ENCODE measurements at regions not wholly inside any gene's neighbourhood (a gene's known extent, or its start where the extent isn't known, plus 50 kb on each side); places are given as distances from the start of the nearest gene placed in this dataset.

GRCh38 chr13:106234636-106235035 lies 300.8 kb downstream of the EFNB2 start:
- no peak overlapping the region for H3K14ac ChIP-seq (ENCODE audit: insufficient read length)
- no peak overlapping the region for H3K4me3 ChIP-seq (ENCODE audit: extremely low read depth in 1 of 4, insufficient read depth in 2 of 4, low read depth in 3 of 4, low read length in 4 of 4)
- CTCF ChIA-PET (ENCODE audit: partially characterized antibody) = no interaction called here
- H4K20me1 ChIP-seq (replicated peaks in 1 of 2; ENCODE audit: control insufficient read depth in 1 of 2, insufficient read depth in 2 of 2, low read length in 2 of 2) = no peaks in the 10 kb centered on the region
- 0 out of 2 replicates have a peak overlapping the region, but pooled peaks have one; percentile 7 for H2AFZ ChIP-seq (ENCODE audit: low read length)
- no peak overlapping the region for H3K23ac ChIP-seq (ENCODE audit: insufficient read length)
- no peak for FAIRE-seq
- H2BK12ac ChIP-seq (ENCODE audit: low read depth, low read length) = no peak overlapping the region
- no peak overlapping the region for H3K56ac ChIP-seq (replicated peaks; ENCODE audit: insufficient read length, low read depth, low read length)
- H3K36me3 ChIP-seq (ENCODE audit: control insufficient read depth in 2 of 4, insufficient read depth in 4 of 4, low read length in 3 of 4) = no peaks in the 10 kb centered on the region
- H3K27ac ChIP-seq (ENCODE audit: low read depth, low read length) = no peak overlapping the region
- WGBS, 2 experiments (ENCODE audit: extremely low coverage in 1 of 2, insufficient coverage in 1 of 2, insufficient read length in 1 of 2, insufficient replicate concordance in 2 of 2, low coverage in 1 of 2, low lambda C conversion rate in 2 of 2, missing lambda C conversion rate in 1 of 2) = 83% methylated on average over 9 of the region's 9 CpGs; no CpG with 5 or more reads in 1 of the 2 experiments
- H2BK120ac ChIP-seq (replicated peaks; ENCODE audit: low read depth, low read length) = no peak overlapping the region
- no peaks in the 10 kb centered on the region for H3K79me2 ChIP-seq (ENCODE audit: control insufficient read depth in 1 of 2, insufficient read depth in 2 of 2, low read length in 2 of 2)
- no peak overlapping the region for H4K8ac ChIP-seq (ENCODE audit: extremely low read depth, insufficient read depth, low read length)
- 0 out of 2 replicates have a peak overlapping the region, but pooled peaks have one; percentile 13 for H2BK5ac ChIP-seq (ENCODE audit: low read depth, low read length)
- H4K91ac ChIP-seq (replicated peaks; ENCODE audit: insufficient read length, low read length) = no peak overlapping the region
- H3K4me2 ChIP-seq (ENCODE audit: insufficient read depth in 1 of 2, low read depth in 2 of 2, low read length in 2 of 2) = no peak overlapping the region
- H3K4ac ChIP-seq (replicated peaks; ENCODE audit: insufficient read length, low read depth, low read length) = no peak overlapping the region
- no peak overlapping the region for H2BK15ac ChIP-seq (ENCODE audit: low read length)
- DNase-seq (ENCODE audit: low read depth in 1 of 2, low spot score in 2 of 2) = no peak
- H4K5ac ChIP-seq (ENCODE audit: insufficient read length, low read depth, low read length) = no peak overlapping the region
- no peaks in the 10 kb centered on the region for H3K27me3 ChIP-seq (replicated peaks in 1 of 4; ENCODE audit: control insufficient read depth in 3 of 4, extremely low read depth in 1 of 4, insufficient read depth in 3 of 4, low read length in 3 of 4)
- POLR2A ChIA-PET (ENCODE audit: partially characterized antibody) = no interaction called here
- H3K9ac ChIP-seq (replicated peaks in 1 of 4; ENCODE audit: extremely low read depth in 1 of 4, low read depth in 3 of 4, low read length in 3 of 4) = no peak overlapping the region
- H3K9me3 ChIP-seq (ENCODE audit: insufficient read depth in 2 of 2, low read depth in 1 of 2, low read length in 1 of 2) = no peaks in the 10 kb centered on the region
- H2BK20ac ChIP-seq (ENCODE audit: low read length) = no peak overlapping the region; the same call in 1 of the 2 replicates
- no peak overlapping the region for H2AK5ac ChIP-seq (ENCODE audit: low read depth, low read length)
- no peaks in the 10 kb centered on the region; the same call in 1 of the 2 replicates for H3K79me1 ChIP-seq (ENCODE audit: low read depth, low read length)
- no peaks in the 10 kb centered on the region for H3K23me2 ChIP-seq (ENCODE audit: low read depth, low read length)
- no peak overlapping the region; the same call in 1 of the 2 replicates for H3K18ac ChIP-seq (ENCODE audit: extremely low read depth, low read length)
- H3K4me1 ChIP-seq (replicated peaks in 1 of 4; ENCODE audit: control insufficient read depth in 3 of 4, insufficient read depth in 4 of 4, low read length in 3 of 4) = peaks cover 0 to 3% (median 1%) of the 10 kb centered on the region in 4 experiments; a peak in 3 of 7 replicates
- TF ChIP-seq SIN3A (conservative IDR thresholded peaks at IDR 0.05 in 1 of 2, IDR thresholded peaks at IDR 0.05 in 1 of 2; ENCODE audit: low read depth in 1 of 2, low read length in 2 of 2) (no peak), BACH1 (IDR thresholded peaks at IDR 0.05; ENCODE audit: low read length) (no peak), TCF12 (IDR thresholded peaks at IDR 0.05; ENCODE audit: low read depth, low read length) (no peak), PHF8 (conservative IDR thresholded peaks at IDR 0.05; ENCODE audit: low read depth, low read length) (no peak), NRF1 (IDR thresholded peaks at IDR 0.05; ENCODE audit: low read depth, low read length) (no peak), RXRA (IDR thresholded peaks at IDR 0.05; ENCODE audit: insufficient read depth, low read depth, low read length) (no peak), HDAC6 (IDR thresholded peaks at IDR 0.05; ENCODE audit: low read depth, low read length) (no peak), HDAC2 (IDR thresholded peaks at IDR 0.05; ENCODE audit: borderline replicate concordance in 1 of 2, low read depth in 2 of 2, low read length in 2 of 2) (no peak), BCL11A (IDR thresholded peaks at IDR 0.05; ENCODE audit: low read depth in 2 of 2, low read length in 2 of 2) (no peak), GABPA (IDR thresholded peaks at IDR 0.05; ENCODE audit: borderline replicate concordance, insufficient read depth, low read length) (no peak), TAF7 (optimal IDR thresholded peaks at IDR 0.05; ENCODE audit: borderline replicate concordance, low read depth, low read length) (no peak), YY1 (IDR thresholded peaks at IDR 0.05; ENCODE audit: low read depth, low read length) (no peak), SIRT6 (IDR thresholded peaks at IDR 0.05; ENCODE audit: low read length) (no peak), KDM4A (IDR thresholded peaks at IDR 0.05; ENCODE audit: low read depth, low read length, severe bottlenecking) (no peak), RBBP5 (IDR thresholded peaks at IDR 0.05; ENCODE audit: borderline replicate concordance, low read depth, low read length) (no peak)
